Adrenal gland (tissue), 9 donors: ENCODE measurements at regions not wholly inside any gene's neighbourhood (a gene's known extent, or its start where the extent isn't known, plus 50 kb on each side); places are given as distances from the start of the nearest gene placed in this dataset.
"Not testable (repeated sequence)": the region's sequence is repeated elsewhere in the genome, so short reads cannot be mapped to it uniquely, and the experiment has no call there.

Experiments used
- DNase-seq, 7 donors: peaks; one replicate each; pipeline ENCODE4 v3.0.0-alpha.2; 2019 to 2020
- H3K27ac ChIP-seq, 5 donors: fragments of 200-600 bp; sonication (generic) in 4 of 5; 1 replicate in 3 of 5; 2 replicates in 2 of 5; pipeline versions ENCODE4 v1.5.1 to v1.8.0; 2016 to 2020; ENCODE audit warnings: mild to moderate bottlenecking in 1 of 5
- H3K27me3 ChIP-seq: fragments of 200-600 bp; 2 replicates; pipeline ENCODE4 v1.8.0; 2021
- H3K36me3 ChIP-seq, 2 donors: fragments of 200-600 bp; replicated peaks in 1 of 2; 1 replicate in 1 of 2; 2 replicates in 1 of 2; pipeline versions ENCODE4 v1.5.1 to v1.8.0; 2018 to 2022
- H3K4me1 ChIP-seq, 2 donors: fragments of 200-600 bp; replicated peaks in 1 of 2; 1 replicate in 1 of 2; 2 replicates in 1 of 2; pipeline versions ENCODE4 v1.5.1 to v1.8.0; 2018 to 2021
- H3K4me3 ChIP-seq, 4 donors: fragments of 200-600 bp; sonication (generic) in 3 of 4; one replicate each; pipeline ENCODE4 v1.5.1; 2016 to 2018
- H3K9me3 ChIP-seq, 3 donors: fragments of 200-600 bp; sonication (generic) in 1 of 3; replicated peaks in 1 of 3; 1 replicate in 2 of 3; 2 replicates in 1 of 3; pipeline versions ENCODE4 v1.5.1 to v1.8.0; 2016 to 2021
- WGBS, 4 donors: extraction: QIAGEN DNeasy Blood & Tissue Kit in 2 of 4; methylation state at CpG; one replicate each; pipeline versions ENCODE4 v1.1.5 to v1.1.7; 2013 to 2017; 5-methylcytosine and 5-hydroxymethylcytosine counted together
- intact Hi-C, 2 donors: fragments of 100-400 bp; cut with DNase I; formaldehyde crosslinking; loops; one replicate each; pipeline versions ENCODE4 v1.14.1 to v1.15.0; 2022 to 2023
- donor health status: healthy with polysubstance abuse.
- donor health status: Bipolar disorder and iron deficiency.
- donor health status: DM: yes; HTN: yes; CAD: no.
- donor health status: DM: no; HTN: no; CAD: no.
- donor health status: DM: no; HTN: no; CAD: no.

DNA sequence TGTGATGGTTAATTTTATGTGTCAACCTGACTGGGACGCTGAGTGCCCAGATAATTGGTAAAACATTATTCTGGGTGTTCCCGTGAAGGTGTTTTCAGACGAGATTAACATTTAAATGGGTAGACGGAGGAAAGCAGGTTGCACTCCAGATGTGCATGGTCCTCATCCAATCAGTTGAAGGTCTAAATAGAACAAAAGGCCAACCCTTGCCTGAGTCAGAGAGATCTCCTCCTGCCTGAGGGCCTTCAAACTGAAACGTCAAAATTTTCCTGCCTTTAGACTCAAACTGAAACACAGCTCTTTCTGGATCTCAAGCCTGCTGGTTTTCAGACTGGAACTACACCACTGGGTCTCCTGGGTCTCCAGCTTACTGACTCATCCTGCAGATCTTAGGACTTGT lies 73.5 kb downstream of the NPIPA8 start:
- H3K4me1 ChIP-seq, intact Hi-C loops, H3K27me3 ChIP-seq, H3K4me3 ChIP-seq, DNase-seq, H3K9me3 ChIP-seq, H3K27ac ChIP-seq, H3K36me3 ChIP-seq: not testable (repeated sequence)
- no CpG with 5 or more reads among the region's 5 CpGs for WGBS, 4 donors

DNA sequence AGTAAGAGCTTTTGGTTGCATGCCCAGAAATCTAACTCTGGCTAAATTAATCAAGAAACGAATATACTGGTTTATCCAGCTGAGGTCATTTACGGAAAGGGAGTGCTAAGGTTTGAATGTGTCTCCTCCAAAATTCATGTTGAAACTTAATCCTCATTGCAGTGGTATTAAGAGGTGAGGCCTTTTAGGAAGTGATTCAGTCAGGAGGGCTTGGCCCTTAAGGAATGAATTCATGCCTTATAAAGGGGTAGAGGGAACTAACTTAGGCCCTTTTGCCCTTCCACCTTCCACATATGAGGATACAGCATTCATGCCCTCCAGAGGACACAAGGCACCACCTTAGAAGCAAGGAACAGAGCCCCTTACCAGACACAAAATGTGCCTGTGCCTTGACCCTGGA lies 74.7 kb downstream of the NPIPA8 start:
- H3K4me3 ChIP-seq, intact Hi-C loops, H3K4me1 ChIP-seq, DNase-seq, H3K36me3 ChIP-seq, H3K9me3 ChIP-seq, H3K27me3 ChIP-seq, H3K27ac ChIP-seq: not testable (repeated sequence)
- WGBS, 4 donors, result 33 to 85% methylated on average over 1 to 2 of the region's 2 CpGs; no CpG with 5 or more reads in 2 of the 4 donors

DNA sequence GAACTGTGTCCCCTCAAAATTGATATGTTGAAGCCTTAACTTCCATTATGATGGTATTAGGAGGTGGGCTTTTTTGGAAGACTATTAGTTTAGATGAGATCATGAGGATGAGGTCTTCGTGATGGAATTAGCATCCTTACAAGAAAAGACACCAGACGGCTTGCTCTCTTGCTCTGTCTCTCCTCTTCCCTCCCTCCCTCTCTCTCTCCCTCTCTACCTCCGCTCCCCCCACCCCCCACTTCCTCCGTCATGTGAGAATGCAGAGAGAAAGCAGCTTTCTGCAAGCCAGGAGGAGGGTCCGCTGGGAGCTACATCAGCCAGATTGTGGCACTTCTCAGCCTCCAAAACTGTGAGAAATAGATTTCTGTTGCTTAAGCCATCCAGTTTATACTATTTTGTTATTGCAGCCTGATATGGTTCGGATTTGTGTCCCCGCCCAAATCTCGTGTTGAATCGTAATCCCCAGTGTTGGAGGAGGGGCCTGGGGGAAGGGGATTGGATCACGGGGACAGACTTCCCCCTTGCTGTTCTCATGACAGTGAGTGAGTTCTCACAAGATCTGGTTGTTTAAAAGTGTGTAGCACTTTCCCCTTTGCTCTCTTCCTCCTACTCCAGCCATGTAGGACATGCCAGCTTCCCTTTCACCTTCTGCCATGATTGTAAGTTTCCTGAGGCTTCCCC lies 76.9 kb downstream of the NPIPA8 start:
- H3K9me3 ChIP-seq, H3K27ac ChIP-seq, H3K36me3 ChIP-seq, H3K27me3 ChIP-seq, H3K4me1 ChIP-seq, intact Hi-C loops, DNase-seq, H3K4me3 ChIP-seq: not testable (repeated sequence)
- 0% methylated on average over 1 of the region's 10 CpGs; no CpG with 5 or more reads in 1 of the 4 donors for WGBS, 4 donors

DNA sequence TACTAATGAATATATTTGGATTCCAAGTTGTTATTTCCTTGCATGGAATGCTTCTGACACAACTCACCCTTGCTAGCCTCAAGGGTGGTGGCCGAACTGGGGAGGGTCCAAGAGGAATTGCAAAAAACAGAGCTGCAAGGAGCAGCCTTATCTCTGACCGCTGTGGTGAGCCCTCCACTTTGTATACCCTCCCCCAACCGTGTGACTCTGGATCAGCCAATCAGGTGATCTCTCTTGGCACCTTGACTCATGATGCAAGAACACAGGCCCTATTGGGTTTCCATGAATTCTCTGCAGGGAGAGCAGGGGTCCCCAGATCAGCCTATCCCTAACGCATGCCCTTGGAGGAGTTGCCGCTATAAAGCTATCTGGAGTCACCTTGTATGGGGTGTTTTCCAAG lies 83.6 kb downstream of the NPIPA8 start:
- WGBS, 4 donors, result no CpG with 5 or more reads among the region's 5 CpGs
- DNase-seq, H3K4me1 ChIP-seq, intact Hi-C loops, H3K36me3 ChIP-seq, H3K27ac ChIP-seq, H3K27me3 ChIP-seq, H3K4me3 ChIP-seq, H3K9me3 ChIP-seq: not testable (repeated sequence)

DNA sequence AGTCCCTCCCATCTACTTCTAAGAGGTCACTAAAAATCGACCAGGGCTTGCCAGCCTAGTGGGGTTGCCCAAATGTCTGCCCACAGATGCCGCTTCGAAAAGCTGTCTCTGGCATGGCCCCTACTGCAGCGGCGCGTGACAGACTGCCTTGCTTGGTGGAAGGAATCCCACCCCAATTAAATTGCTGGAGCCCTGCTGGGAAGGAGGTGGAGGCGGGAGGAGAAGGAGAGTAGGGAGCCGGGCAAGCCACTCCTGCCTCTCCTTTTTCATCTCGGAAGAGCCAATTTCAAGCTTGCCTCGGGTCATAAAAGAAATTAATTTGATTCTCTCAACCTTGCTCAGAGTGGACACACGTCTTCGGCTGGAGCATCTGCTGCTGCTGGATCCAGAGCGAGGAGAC lies 106.0 kb downstream of the NPIPA8 start:
- H3K9me3 ChIP-seq, H3K27ac ChIP-seq, H3K27me3 ChIP-seq, H3K36me3 ChIP-seq, H3K4me1 ChIP-seq, H3K4me3 ChIP-seq, intact Hi-C loops, DNase-seq: not testable (repeated sequence)
- 13 to 29% (median 20%) methylated on average over 3 to 7 of the region's 13 CpGs; no CpG with 5 or more reads in 1 of the 4 donors for WGBS, 4 donors

DNA sequence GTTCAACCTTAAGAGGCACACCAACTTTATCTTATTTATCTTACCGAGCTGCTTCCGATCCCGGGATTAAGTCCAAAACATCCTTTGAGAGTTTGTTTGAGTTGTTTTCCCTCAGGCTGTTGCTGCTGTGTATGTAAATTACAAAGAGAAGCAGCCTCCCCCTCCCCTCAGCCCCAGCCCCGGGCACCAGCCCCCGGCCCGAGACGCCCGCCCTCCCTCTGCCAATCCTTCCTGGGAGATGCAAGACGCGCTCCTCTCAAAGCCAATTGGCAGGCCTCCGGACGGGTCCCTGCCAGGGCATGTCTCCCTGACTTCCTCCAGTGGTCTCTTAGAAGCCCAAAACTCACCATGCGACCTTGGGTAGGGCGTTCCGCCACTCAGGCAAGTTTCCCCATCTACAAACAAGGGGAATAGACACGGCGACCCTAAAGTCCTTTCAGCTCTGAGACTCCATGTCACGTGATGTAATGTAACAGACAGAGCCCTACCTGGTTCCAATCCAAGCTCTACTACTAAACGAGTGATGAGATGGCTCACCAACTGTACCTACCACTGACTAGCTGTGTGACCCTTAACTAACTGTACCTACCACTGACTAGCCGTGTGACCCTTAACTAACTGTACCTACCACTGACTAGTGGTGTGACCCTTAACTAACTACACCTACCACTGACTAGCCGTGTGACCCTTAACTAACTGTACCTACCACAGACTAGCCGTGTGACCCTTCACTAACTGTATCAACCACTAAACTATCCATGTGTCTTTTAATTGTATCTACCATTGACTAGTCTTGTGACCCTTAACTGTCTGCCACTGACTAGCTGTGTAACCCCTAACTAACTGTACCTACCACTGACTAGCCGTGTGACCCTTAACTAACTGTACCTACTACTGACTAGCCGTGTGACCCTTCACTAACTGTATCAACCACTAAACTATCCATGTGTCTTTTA lies 114.2 kb downstream of the NPIPA8 start:
- H3K4me3 ChIP-seq, H3K4me1 ChIP-seq, intact Hi-C loops, DNase-seq, H3K36me3 ChIP-seq, H3K27me3 ChIP-seq, H3K9me3 ChIP-seq, H3K27ac ChIP-seq: not testable (repeated sequence)
- WGBS, 4 donors, result 34 to 86% (median 64%) methylated on average over 3 to 13 of the region's 24 CpGs

DNA sequence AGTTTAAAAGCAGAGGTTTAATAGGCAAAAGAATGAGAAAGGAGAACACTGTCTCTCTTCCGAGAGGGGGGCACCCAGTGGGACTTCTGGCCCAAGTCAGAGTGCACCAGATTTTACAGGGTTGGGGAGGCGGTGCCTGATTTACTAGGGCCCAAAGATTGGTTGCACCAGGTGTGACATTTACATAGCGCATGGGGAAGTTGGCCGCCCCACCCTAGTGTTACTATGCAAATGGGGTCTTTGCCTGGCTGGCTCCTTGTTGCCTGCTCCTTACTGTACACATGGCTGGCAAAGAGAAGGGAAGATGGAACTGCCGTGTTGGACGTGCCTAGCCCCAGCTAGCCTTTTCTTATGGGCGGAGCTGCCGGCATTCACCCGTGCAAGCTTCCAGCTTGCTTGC lies 118.8 kb downstream of the NPIPA8 start:
- WGBS, 4 donors, result 61 to 82% methylated on average over 4 to 7 of the region's 9 CpGs; no CpG with 5 or more reads in 2 of the 4 donors
- H3K27me3 ChIP-seq, H3K4me1 ChIP-seq, H3K9me3 ChIP-seq, H3K4me3 ChIP-seq, DNase-seq, H3K36me3 ChIP-seq, intact Hi-C loops, H3K27ac ChIP-seq: not testable (repeated sequence)

DNA sequence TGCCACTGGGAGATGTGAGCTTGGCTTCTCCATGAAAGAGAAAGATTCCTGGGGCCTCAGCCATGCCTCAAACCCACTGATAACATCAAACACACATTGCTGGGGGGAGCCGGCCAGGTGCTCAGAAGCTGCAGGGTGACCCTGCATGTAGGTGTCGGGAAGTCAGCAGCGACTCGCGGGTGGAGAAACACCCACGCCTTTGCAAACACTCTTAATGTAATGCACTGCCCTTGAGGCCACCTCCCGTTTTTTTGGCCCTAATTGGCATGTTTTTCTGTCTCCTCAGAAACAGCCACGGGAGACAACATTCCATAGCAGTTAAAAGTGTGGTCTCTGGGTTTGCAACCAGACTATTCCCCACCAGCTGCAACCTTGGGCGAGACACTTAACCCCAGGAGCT lies 119.7 kb downstream of the NPIPA8 start:
- intact Hi-C loops, H3K27ac ChIP-seq, DNase-seq: not testable (repeated sequence)

DNA sequence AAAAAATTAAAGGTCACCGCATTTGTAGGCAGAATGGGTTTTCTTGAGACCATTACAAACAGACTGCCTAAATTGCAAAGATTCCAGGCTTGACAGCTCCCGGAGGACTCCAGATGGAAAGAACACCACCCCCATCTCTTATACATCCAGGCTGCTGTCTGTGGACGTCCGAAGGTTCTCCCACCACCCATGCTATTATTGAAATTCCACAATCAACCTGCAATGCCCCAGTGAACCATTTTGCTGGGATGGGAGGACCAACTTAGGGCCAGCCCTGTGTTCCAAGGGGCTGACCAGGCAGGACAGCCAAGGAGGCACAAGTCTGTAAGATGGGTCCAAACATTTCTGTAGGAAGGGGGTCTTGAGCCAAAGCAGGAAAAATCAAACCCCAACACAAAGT lies 122.7 kb downstream of the NPIPA8 start:
- H3K4me3 ChIP-seq, DNase-seq, H3K27me3 ChIP-seq, H3K4me1 ChIP-seq, H3K9me3 ChIP-seq, H3K36me3 ChIP-seq, intact Hi-C loops, H3K27ac ChIP-seq: not testable (repeated sequence)
- 37 to 56% (median 39%) methylated on average over 4 of the region's 4 CpGs for WGBS, 4 donors

More for the DNA sequence above, 119.7 kb downstream of the NPIPA8 start:
- H3K27me3 ChIP-seq, H3K4me3 ChIP-seq, H3K9me3 ChIP-seq, H3K36me3 ChIP-seq, H3K4me1 ChIP-seq: not testable (repeated sequence)
- WGBS, 4 donors, result 25 to 40% (median 33%) methylated on average over 1 to 8 of the region's 9 CpGs

DNA sequence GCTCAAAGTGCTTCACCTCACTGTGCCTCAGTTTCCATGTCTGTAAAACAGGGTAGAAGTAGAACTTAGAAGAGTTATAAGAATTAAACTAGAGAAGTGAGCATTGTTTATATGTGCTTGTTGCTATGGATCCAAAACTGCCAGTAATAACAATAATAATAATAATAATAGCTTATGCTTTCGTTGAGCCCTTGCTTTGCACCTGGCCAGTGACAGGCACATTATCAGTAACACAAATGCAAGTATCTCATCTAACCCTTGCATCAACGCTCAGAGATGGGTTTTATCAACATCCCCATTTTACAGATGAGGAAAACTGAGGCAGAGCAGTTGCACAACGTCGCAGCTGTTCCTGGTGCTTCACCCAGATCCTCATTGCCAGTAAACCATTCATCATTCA lies 125.0 kb downstream of the NPIPA8 start:
- intact Hi-C loops, H3K4me3 ChIP-seq, H3K27ac ChIP-seq, DNase-seq, H3K27me3 ChIP-seq, H3K36me3 ChIP-seq, H3K9me3 ChIP-seq, H3K4me1 ChIP-seq: not testable (repeated sequence)
- WGBS, 4 donors, result 73 to 85% (median 81%) methylated on average over 1 to 3 of the region's 4 CpGs

DNA sequence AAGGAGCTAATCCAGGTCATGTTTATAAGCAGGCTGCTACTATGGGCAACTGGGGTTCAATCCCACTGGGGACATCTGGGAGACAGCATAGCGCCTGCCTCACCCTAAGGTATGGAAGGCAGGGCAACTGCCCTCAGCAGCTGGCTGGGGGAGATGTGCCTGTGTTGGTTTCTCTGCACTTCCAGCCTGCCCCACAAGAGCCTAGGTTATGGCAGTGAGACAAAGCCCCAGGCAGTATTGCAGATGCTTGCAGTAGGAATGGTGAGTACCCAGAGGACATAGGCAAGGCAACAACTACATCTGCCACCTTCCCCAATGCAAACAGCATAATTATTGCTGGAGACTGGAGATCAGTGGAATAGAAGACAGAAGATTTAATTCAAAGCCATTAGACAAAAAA lies 131.8 kb downstream of the NPIPA8 start:
- no CpG with 5 or more reads among the region's 1 CpG for WGBS, 4 donors
- H3K4me1 ChIP-seq, intact Hi-C loops, H3K9me3 ChIP-seq, H3K27ac ChIP-seq, H3K27me3 ChIP-seq, H3K4me3 ChIP-seq, H3K36me3 ChIP-seq, DNase-seq: not testable (repeated sequence)
